ENCODE measurements at regions not wholly inside any gene's neighbourhood (a gene's known extent, or its start where the extent isn't known, plus 50 kb on each side); places are given as distances from the start of the nearest gene placed in this dataset.
"Not testable (repeated sequence)": the region's sequence is repeated elsewhere in the genome, so short reads cannot be mapped to it uniquely, and the experiment has no call there.

DNA sequence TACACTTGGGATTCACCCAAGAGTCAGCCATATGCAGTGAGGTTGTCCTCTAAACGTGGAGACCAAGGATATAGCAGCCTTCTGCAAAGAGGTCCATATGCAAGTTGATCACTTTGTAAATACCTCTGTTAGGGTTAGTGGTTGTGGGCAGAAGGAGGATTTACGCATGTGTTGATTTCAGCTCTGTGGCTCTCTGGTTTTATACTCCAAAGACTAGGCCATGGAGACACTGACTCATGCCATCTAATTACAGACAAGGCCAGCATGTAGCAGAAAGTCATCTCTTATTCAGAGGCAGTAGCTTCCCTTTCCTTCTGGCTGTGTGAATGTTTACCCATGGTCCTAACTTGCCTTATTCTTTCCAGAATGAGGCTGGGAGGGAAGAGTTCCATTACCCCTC is 140.9 kb upstream of the GOLGA6L4 start:
- not testable (repeated sequence) for DNase-seq

DNA sequence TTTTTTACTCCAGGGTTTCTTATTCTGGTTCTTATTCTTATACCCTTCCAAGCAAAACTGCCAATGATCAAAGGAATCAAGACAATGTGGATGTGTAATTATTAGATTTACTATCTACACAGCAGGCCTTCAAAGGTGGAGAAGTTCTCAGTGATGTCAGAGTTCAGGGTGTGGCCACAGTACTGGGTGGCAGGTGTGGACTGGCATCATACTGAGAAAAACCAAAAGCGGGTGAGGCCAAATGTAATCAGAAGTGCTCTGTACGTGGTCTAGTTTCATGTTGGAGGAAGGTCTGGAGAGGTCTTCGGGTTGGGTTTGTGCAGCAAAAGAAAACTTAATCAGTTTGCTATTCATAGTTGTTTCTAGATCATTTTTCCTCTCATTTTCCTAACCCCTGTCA is 138.5 kb upstream of the GOLGA6L4 start:
- not testable (repeated sequence) for DNase-seq

DNA sequence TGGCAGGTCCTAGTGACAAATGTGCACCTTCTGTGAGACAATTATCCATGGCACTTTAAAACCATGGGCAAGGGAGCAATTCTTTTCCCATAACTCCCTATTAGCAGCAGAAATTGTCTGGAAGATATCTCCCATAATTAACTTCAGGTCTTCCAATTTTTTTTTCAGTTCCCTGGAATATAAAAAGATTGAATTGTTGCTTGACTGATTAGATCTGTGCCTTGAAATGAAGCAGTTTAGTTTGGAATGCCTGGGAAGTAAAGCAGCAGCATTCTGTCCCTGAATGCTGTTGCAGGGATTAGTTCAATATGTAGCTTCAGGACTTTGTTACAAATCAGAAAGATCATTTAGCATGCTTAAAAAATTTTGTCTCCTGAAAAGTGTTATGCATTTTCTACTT is 137.0 kb upstream of the GOLGA6L4 start:
- no peak for DNase-seq

DNA sequence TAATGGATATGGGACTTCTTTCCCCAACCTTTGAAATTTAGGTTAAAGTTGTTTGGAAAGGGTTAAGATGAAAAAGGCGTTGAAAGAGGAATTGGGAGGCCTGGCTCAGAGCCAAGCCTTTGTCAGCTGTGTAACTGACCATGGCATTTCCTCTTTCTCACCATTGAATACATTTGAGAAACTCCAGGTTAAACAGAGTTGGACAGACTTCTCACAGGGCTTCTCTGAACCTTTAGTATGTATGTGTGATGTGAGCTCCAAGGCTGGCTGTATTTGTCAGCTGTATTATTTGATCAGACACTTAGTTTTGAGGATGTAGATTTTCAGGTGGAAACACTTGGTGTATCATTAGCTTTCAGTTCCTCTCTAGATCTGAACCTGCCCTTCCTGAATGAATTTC is 136.4 kb upstream of the GOLGA6L4 start:
- peak; percentile 44 to 46 for DNase-seq

DNA sequence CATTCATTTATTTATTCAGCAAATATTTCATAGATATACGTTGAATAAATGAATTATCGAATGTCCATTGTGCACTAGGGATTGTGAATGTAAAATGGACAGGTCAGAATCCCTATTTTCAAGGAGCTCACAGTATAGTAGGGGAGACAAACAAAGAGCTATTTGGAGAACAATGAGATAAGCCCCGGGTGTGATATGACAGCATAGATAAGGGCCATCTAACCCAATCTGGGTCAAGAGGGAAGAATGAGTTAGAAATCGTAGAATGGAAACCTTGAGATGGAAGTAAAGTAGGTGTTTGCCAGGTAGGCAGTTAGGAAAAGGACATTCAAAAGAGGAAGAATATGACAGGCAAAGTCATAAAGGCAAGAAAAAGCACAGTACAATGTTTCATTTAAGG is 132.2 kb upstream of the GOLGA6L4 start:
- DNase-seq = no peak

DNA sequence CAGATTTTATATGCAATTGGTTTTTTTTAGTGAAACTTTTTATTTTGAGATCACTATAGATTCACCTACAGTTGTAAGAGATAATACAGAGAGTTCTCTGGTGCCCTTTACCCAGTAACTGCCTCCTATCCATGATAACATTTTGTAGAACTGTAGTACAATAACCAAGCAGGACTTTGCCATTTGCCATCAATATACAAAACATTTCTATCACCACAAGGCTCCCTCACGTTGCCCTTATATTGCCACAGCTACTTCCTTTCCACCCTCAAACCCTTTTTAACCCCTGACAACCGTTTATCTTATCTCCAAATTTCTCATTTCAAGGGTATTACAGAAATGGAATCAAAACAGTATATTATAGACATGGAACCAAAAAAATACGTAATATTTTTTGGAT is 130.7 kb upstream of the GOLGA6L4 start:
- no peak for DNase-seq

DNA sequence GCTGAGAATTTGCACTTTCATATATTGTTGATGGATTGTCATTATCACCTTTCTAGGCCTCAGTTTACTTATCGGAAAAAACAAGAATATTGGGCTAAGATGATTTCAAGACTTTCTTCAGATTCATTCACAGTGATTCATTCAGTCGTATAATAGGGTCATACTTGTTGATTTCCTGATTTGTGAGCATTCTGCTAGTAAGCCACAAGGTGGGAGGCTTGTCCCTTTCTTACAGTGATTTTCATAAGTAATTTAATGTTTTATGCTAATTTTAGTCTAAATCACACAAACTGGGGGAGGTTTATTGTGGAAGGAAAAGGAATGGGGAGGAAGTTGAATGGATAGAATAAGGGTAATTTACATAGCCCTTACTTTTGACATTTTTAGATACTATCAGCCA is 126.8 kb upstream of the GOLGA6L4 start:
- no peak for DNase-seq

DNA sequence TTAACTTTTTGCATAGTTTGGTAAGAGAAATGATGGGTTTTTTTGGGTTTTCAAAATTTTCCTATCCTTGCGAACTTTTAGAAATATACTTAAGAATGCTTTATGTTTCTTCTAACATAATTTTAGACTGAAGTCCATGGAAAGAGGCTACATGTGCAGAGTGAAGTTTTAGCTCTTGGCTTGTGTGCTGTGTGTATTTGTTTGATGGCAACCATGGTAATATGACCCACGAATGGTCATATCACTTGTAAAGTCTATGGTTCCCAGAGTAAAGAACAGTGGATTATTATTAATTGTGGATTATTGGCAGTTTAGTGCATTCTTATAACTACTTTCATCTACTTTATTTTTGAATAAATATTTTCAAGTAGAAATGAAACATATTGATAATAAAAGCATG is 124.0 kb upstream of the GOLGA6L4 start:
- DNase-seq = no peak

DNA sequence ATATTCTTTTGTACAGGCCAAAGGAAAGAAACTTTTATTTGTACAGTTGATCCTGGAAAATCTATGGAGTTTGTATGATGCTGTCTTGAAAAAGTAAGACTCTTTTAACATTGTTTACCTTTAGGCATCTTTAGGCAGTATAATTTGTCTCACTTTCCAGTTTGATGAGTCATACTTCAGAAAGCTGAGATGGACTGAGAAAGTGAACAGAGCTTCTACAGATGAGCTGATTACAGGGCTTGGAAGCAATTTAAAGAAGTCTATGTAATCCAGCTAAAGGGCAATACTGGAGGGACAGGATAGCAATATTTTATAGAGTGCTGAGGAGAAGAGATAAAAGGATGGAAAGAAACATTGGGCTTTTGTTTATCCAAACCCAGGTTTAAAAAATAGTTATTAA is 123.5 kb upstream of the GOLGA6L4 start:
- DNase-seq = no peak

DNA sequence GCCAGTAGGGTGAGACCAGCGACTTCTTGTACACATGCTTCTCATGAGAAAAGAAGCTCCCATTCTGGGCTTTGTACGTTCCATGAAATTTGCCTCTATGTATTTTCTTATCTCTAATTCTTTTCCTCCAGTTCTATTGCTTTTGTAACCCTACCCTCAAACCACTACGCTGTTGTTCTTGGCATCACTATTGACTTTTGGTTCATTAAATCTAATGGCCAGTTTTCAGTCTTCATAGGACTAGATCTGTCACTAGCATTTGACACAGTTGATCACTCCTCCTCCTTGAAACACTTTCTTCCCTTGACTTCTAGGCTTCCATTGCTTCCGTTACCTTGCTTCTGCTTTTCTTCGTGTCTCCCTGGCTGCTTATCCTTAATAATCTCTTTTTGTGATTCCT is 121.7 kb upstream of the GOLGA6L4 start:
- DNase-seq = no peak

DNA sequence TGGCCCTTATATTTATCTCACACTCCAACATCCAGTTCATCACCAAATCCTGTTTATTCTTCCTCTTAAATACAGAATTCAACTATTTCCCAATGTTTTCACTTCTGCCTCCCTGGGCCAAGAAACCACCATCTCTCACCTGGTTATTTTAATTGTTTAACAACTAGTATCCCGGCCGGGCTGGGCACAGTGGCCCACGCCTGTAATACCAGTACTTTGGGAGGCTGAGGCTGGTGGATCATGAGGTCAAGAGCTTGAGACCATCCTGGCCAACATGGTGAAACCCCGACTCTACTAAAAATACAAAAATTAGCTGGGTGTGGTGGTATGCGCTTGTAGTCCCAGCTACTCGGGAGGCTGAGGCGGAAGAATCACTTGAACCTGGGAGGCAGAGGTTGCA is 120.9 kb upstream of the GOLGA6L4 start:
- DNase-seq = not testable (repeated sequence)

DNA sequence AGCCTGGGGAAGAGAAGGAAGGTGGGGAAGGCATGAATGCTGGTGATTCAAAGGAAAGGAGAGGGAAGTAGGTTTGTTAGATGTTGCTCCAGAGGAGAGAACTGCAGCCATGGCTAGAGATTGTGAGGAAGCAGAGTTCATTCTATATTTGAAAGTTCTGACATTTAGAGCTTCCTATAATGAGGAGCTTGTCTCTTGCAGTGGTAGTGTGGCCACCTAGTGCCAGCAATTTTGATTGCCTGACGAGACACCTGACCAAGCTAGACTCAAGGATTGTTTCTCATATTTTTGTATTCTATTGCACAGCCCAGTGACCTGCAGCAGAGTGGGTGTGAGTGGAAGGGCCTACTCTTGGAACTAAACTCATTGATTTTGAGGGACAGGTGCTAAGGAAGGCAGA is 116.2 kb upstream of the GOLGA6L4 start:
- DNase-seq = not testable (repeated sequence)

DNA sequence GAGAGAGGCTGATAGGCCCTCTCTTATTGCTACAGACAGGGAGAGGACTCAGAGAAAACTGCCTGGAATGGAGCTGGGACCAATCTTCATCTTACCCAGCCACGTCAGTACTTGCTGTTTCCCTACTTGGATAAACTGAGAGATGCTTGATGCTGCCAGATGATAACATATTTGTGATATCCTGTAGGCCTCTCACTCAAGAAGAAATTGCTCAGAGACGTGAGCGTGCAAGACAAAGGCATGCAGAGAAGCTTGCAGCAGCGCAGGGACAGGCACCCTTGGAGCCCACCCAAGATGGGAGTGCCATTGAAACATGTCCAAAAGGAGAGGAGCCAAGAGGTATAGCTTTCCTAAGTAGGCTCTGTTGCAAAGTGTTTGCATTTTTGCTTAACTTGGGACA is 114.7 kb upstream of the GOLGA6L4 start:
- DNase-seq = not testable (repeated sequence)

DNA sequence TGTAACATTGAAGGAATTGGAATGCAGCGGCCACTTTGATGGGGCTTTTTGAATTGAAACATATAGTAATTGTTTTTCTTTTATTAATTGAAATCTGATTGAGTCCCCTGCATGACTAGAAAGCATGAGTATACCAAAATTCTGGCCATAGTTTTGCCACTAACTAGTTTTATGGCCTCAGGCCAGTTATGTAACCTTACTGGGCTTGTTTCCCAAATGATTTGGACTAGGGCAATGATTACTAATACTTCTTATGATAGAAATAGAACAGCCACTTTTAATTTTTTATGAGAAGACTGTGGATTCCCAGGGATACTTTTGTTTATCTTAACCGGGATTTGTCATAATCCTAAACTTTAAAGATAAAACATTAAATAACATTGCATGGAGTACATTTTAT is 106.9 kb upstream of the GOLGA6L4 start:
- DNase-seq = not testable (repeated sequence)

DNA sequence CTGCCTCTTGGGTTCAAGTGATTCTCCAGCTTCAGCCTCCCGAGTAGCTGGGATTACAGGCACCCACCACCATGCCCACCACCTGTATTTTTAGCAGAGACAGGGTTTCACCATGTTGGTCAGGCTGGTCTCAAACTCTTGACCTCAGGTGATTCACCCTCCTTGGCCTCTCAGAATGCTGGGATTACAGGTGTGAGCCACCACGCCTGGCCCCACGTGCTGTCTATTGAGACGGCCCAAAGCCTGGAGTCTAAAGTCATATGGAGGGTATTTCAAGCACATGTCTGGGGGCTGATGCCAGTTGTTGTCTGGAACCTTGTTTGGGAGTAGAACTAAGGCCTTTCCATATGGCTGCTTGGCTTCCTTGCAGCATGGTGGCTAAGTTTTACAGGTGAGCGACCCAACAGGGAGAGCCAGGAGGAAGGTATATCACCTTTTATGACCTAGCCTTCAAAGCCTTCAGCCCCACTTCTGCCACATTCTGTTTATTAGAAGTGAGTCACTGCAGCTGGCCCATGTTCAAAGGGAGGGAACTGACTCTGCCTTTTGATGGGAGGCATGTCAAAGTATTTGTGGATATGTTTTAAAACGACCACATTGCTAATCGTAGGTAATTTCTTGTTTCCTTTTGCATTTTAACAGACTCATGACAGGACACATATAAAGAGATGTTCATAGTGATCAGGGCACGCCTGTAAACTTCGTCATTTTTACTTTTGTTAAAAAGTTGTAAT is 105.3 kb upstream of the GOLGA6L4 start:
- not testable (repeated sequence) for DNase-seq

DNA sequence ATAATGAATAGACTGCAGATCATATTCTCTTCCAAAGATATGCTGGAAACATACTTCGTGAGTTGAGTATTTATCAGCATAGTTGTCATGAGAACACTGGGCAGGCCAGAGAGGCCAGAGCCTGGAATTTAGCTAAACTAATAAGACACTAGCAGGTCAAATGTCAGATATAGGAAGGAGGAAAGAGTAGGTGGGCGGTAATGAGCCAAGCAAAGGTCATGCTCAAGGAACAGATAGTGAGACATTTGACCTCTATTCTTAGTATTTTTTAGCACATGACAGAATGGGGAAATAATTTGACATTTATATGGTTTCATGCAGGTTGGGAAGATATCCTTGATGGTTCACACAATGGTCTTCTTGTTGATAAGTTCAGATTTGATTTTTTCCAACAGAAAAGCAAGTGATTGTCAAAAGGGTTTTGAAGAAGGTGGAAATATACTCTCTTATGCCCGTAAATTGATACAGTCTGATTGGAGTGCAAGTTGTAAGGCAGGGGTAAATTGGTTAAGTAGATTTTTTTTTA is 99.6 kb upstream of the GOLGA6L4 start:
- DNase-seq = not testable (repeated sequence)

DNA sequence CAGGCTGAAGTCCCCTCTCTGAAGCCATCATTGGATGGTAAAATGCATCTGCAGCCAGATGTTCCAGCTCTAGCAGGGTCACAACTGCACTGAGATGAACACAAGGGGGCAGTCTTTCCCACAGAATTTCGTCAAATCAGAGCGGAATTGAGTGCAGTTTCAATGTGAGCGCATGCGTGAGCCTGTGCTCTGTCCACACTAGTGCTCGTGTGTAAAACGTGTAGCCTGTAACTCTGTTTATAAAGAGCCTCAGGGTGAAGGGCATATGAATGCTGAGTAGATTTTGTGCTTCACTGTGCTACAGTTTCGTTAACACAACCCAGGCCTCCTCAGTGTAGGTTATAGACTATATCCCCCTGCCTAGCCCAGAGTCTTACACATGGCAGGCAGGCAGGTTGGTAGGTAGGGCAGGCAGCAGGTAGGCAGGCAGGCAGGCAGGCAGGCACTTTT is 92.7 kb upstream of the GOLGA6L4 start:
- peak; percentile 84 to 85 for DNase-seq

DNA sequence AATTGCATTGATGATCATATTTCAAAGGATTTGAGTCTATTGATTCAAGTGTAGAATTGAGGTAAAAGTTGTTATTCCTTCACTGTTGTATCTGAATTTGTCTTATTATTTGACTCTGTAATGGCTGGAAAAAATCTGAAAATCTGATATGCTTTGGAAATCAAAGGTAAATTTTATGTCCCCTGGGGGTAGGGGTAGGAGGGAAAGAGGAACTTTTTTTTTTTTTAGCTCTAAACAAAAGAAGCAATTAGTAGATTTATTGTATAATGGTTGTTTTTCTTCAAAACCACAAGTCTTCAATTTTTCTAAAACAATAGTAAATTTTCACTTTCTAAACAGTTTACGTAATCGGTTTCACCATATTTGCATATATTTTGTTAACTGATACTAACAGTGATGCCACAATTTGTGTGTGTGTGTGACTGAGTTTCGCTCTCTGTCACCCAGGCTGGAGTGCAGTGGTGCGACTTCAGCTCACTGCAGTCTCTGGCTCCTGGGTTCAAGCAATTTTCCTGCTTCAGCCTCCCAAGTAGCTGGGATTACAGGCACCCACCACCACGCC is 91.7 kb upstream of the GOLGA6L4 start:
- no peak for DNase-seq

DNA sequence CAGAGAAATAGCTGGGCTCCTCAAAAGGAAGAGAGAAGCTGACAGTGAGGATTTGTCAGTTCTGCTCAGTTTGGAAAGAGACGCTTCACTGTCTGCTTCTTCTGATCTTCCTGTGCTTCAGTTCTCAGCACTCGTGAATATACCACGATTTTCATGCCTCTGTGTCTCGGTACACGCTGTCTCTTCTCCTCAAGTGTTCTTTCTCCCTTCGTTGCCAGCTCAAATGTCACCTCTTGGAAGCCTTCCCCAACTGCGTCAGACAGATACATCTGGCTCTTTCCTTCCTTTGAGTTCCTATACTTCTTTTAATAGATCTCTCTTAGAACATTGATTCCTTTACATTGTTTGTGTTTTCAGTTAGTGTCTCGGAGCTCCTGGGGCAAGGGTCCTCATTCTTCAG is 90.6 kb upstream of the GOLGA6L4 start:
- DNase-seq = not testable (repeated sequence)

DNA sequence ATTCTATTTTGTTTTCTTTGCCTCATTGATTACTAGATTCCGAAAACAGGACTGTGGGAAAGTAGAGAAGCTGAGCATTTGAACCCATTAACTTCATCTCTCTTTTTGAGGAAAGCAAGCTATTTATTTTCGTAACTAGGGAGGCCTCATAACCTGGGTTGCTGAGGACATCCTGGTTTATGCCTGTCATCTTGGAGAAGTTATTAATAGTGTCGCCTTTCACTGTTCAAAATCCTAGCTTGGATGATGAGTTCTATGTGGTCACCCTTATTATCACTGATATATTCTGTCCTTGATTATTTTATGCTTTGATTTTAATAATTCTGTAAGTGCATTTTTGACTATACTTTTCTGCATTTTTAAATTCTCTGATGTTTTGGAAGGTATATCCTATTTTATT is 89.3 kb upstream of the GOLGA6L4 start:
- DNase-seq = not testable (repeated sequence)

DNA sequence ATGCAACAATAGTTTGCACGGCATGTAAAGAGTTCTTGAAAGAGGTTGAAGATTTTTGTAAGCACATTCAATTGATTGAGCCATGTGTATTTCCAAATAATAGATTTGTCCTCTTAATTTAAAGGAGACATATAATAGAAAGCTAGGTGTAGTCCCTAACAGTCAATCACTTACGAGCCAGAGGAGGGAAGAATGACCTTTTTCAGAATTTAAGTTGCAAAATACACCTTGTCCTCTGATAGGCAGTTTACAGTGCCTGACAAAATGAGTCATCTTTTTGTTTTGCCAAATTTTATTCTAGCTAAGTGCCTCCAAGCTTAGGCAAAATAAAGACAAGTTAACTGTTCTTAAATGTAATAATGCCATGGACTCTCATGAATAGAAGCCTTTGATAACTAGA is 88.3 kb upstream of the GOLGA6L4 start:
- not testable (repeated sequence) for DNase-seq

DNA sequence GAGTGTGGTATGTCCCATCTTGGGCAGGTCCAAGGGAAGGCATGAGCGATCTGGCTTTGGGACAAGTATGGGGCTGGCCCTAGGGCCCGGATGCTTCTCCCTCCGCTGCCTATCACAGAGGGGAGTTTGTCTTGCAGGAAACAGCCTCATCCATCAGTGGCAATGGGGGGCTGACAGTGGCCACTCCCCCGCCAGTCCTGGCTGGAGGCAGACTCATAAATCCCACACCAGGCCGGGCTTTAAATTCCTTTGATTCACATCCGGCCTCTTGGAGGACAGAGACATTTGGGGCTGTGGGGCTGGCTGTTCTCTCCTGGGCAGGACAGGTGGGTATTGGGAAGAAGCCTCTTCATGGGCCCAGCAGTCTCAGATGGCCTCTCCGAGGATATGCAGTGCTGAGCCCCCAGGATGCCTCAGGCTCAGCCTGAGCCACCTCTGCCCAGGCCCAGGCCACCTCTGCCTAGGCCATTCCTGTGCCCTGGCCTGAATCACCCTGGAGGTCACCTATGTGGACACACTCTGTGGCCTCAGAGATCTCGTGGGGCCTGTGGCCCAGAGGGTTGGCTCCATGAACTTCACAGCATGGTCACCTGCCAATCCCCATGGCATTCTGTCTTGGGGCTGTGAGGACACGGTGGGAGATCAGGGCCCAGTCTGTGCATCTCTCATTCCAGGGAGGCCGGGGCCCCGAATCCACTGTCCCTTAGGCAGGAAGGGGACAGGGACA is 84.2 kb upstream of the GOLGA6L4 start:
- no peak for DNase-seq

DNA sequence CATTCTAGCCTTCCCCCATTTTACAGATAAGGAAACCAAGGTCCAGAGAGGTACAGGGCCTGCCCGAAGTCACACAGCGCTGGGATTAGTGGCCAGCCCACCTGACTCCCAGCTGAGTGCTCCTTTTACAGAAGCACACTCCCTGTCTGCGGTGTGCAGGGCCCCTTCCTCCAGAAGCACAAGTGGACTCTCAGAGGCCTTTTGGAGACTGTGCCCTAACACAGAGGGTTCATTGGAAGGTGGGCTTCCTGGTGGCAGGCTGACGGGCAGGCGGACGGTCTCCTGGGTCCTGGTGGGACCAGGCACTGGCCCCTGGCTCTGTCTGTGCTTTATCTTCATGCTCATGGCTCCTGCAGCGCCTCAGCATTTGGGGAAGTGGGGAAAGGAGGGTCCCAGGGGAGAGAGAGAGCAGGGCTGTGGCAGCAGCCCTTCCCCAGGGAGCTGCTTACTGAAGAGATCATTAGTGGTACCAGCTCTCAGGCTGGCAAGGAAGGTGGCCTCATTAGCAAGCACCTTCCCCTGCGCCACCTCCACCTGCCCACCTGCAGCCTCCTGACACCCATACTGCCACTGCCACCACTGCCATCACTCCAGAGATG is 83.1 kb upstream of the GOLGA6L4 start:
- not testable (repeated sequence) for DNase-seq

All from Kasumi-1 (cell line).